HG03196 (cell line): ENCODE measurements at regions not wholly inside any gene's neighbourhood (a gene's known extent, or its start where the extent isn't known, plus 50 kb on each side); places are given as distances from the start of the nearest gene placed in this dataset.

Source experiments
- ATAC-seq: cut with Tn5 transposase; IDR thresholded peaks from one replicate; pipeline ENCODE4 v1.9.1; 2021; ENCODE audit not compliant: unreplicated experiment

- ATAC-seq = no peak
These were observed 51.3 kb upstream of the LRRN2 start for GRCh38 chr1:204736836-204737235.

GRCh38 chr1:204738506-204738905 lies 53.0 kb upstream of the LRRN2 start:
- no peak for ATAC-seq

- no peak for ATAC-seq
These were observed 54.8 kb upstream of the LRRN2 start for GRCh38 chr1:204740354-204740753.

GRCh38 chr1:204741440-204741839 lies 55.9 kb upstream of the LRRN2 start:
- ATAC-seq = no peak

- no peak for ATAC-seq
These were observed 57.2 kb upstream of the LRRN2 start for GRCh38 chr1:204742676-204743251.

GRCh38 chr1:204744107-204744779 lies 58.7 kb upstream of the LRRN2 start:
- ATAC-seq = no peak

- ATAC-seq = no peak
These were observed 61.4 kb upstream of the LRRN2 start for GRCh38 chr1:204746838-204747442.

GRCh38 chr1:204751480-204751879 lies 65.9 kb upstream of the LRRN2 start:
- ATAC-seq = no peak

GRCh38 chr1:204751883-204752687 lies 66.5 kb upstream of the LRRN2 start:
- no peak for ATAC-seq

- no peak for ATAC-seq
These were observed 67.1 kb upstream of the LRRN2 start for GRCh38 chr1:204752688-204753040.

GRCh38 chr1:204754821-204755220 lies 69.3 kb upstream of the LRRN2 start:
- ATAC-seq = no peak

GRCh38 chr1:204756349-204756748 lies 70.8 kb upstream of the LRRN2 start:
- ATAC-seq = no peak

GRCh38 chr1:204756811-204757210 lies 71.3 kb upstream of the LRRN2 start:
- ATAC-seq = no peak

- no peak for ATAC-seq
These were observed 73.1 kb upstream of the LRRN2 start for GRCh38 chr1:204758601-204759000.

- ATAC-seq = no peak
These were observed 74.8 kb upstream of the LRRN2 start for GRCh38 chr1:204760350-204760749.

- ATAC-seq = no peak
These were observed 75.2 kb upstream of the LRRN2 start for GRCh38 chr1:204760757-204761156.

- ATAC-seq = peak; percentile 73
These were observed 78.4 kb upstream of the LRRN2 start for GRCh38 chr1:204763773-204764427.

- ATAC-seq = no peak
These were observed 84.5 kb upstream of the LRRN2 start for GRCh38 chr1:204769997-204770396.

GRCh38 chr1:204771358-204771757 lies 85.8 kb upstream of the LRRN2 start:
- no peak for ATAC-seq

GRCh38 chr1:204773246-204773645 lies 87.7 kb upstream of the LRRN2 start:
- ATAC-seq = no peak

- no peak for ATAC-seq
These were observed 90.0 kb upstream of the LRRN2 start for GRCh38 chr1:204775546-204775945.
